ENCODE measurements at regions not wholly inside any gene's neighbourhood (a gene's known extent, or its start where the extent isn't known, plus 50 kb on each side); places are given as distances from the start of the nearest gene placed in this dataset.
"Not testable (repeated sequence)": the region's sequence is repeated elsewhere in the genome, so short reads cannot be mapped to it uniquely, and the experiment has no call there.

DNA sequence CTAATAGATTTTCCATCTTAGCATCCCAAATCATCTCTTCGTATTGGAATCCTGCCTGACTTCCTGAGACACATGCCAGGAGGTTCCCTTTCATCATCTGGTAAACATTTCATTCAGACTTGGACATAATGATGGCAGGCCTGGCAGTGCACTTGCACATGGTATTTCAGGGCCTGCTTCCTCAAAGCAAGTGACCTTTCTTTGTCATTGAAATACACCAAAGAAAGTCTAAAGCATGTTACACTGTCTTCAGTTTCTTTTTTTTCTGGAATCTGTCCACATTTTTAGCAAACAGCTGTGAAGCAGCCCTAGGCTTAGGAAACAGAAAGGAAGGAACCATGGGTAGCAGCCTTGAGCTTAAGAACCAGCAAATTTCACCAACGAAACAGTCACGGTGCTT, 205.9 kb upstream of the VCX start:
- DNase-seq: no peak

DNA sequence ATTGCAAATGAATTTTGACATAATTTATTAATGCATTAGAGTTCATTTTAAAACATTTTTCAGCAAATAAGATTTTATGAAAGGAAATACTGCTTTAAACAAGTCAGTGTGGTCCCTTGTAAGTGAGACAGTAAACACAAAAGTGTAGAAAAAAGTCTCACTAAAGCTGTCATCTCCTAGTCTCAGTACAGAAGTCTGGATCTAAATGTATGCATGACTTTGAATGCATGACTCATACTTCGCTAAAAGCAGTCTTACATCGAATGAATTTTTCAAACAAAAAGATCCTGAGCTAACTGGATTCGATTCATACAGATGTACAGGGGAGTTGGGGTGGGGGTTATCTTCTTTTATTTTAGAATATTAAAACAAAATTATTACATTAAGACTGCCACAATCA, 207.4 kb upstream of the VCX start:
- no peak for DNase-seq

- peak; percentile 62 for DNase-seq
These were observed 222.4 kb upstream of the VCX start for GRCh38 chrX:7620560-7620959.

- no peak for DNase-seq
These were observed 225.0 kb upstream of the VCX start for GRCh38 chrX:7617994-7618393.

- peak; percentile 85 for DNase-seq
These were observed 228.4 kb upstream of the VCX start for GRCh38 chrX:7614616-7615015.

GRCh38 chrX:7608625-7609024, 234.3 kb upstream of the VCX start:
- DNase-seq: not testable (repeated sequence)

- DNase-seq: peak; percentile 88
These were observed 236.8 kb upstream of the VCX start for GRCh38 chrX:7606039-7606652.

GRCh38 chrX:7603387-7603786, 239.6 kb upstream of the VCX start:
- DNase-seq: no peak

- DNase-seq: no peak
These were observed 246.1 kb upstream of the VCX start for GRCh38 chrX:7596822-7597221.

DNA sequence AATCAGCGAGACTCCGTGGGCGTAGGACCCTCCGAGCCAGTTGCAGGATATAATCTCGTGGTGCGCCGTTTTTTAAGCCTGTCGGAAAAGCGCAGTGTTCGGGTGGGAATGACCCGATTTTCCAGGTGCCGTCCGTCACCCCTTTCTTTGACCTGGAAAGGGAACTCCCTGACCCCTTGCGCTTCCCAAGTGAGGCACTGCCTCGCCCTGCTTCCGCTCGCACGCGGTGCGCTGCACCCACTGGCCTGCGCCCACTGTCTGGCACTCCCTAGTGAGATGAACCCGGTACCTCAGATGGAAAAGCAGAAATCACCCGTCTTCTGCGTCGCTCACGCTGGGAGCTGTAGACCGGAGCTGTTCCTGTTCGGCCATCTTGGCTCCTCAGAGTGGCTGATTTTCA, 249.6 kb upstream of the VCX start:
- DNase-seq: not testable (repeated sequence)

DNA sequence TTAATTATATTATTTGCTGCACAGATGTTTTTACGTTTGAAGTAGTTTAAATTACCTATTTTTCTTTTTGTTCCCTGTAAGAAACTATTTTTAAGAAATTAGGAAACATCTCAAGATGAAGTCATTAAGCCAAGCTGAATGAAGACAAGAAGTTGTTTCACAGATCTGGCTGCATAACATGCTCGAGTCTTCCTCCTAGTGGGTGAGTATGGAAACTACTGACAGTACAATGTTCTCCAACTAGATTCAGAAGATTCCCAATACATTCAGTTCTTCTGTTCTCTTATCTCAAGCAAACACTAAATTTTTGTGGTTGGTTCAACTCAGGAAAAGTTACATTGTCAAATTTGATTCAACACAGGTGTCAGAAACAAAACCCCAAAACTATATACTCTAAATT, 256.8 kb upstream of the VCX start:
- DNase-seq: peak; percentile 49

DNA sequence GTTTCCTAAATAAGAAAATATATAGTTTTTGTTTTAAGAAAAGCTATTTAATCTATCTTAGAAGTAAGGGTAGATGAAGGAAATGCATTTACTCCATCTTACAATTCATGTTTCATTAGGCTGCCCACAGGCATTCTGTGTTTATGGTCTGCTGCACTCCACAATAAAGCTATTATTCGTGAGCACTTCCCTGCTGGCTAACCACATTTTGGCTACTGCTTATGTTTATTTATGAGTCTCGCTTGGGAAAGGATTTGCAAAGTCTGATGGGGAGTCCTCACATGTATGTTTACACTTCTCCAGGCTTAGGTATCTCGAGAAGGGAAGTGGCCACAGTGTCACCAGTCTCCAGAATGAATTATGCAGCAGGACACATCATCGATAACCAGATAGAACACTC, 260.8 kb upstream of the VCX start:
- DNase-seq: peak; percentile 78

DNA sequence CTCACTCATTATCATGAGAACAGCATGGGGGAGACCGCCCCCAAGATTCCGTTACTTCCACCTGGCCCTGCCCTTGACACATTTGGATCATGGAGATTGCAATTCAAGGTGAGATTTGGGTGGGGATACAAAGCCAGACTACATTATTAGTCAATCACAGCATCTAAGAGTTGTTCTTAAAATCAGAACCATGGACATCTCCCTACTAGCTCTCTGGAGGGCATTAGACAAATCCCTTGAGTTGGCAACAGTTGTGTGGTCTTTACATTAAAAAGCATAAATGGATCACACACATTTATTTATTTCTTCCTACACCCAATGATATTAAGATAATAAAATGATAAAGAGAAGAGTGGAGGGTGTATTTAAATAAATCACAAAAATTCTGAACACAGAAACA, 262.8 kb upstream of the VCX start:
- DNase-seq: no peak

DNA sequence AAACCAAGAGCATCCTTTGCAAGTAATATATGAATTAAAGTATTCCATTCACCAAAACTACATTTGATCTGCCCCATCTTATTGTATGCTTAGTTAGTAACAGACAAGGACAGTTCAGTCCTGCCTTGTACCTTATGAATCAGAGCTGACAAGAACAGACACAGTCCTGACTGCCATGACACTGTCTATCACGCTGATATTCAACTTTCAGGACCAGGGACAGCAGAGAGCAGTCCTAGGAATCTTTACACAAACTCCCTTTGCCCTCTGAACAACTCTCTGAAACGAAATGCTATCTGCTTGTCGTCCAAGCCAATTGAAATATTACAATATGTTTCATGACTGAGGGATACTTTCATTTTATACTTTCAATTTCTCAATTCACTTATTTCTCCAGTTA, 268.6 kb upstream of the VCX start:
- no peak for DNase-seq

DNA sequence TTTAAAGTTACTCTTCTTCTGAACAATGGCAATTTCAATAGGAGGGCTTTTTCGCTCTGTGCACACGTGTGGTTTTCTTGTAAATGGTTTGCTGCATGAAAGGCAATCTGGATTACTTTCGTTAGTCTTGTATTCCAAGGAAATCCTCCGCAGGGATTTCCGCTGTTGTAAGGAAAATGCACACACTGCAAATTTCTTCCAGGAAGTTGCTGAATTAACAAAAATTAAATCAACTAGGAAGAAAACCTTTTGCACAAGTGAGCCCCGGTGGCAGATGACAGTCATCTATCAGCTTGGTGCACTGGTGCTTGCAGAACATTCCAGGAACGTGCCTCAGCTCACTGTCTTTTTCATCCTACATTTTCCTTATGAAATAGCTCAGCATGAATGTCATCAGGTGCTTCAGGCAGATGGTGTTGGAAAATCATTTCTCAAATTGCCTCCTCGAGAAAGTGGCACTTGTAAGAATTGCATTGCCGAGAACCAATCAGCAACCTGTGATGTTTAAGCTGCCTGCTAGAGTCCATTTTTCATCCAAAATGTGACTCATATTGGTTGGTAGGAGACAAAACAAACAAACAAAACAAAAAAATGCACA, 272.4 kb upstream of the VCX start:
- no peak for DNase-seq

DNA sequence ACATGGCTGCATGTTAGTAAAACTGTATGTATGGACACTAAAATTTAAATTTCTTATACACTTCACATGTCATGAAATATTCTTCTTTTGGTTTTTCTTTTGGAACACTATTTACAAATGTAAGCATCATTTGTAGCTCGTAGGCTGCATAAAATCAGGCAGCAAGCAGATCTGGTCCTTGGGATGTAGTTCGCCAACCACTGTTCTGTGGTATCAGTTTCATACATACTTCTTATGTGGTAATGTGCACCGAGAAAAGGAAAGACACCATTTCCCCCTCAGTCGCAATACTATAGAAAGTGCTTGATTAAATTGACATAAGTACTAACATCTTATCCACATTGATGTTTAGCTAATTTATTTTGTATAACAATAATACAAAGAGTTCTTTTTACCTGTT, 274.4 kb upstream of the VCX start:
- DNase-seq: no peak

- DNase-seq: no peak
These were observed 274.8 kb upstream of the VCX start for GRCh38 chrX:7568130-7568529.

GRCh38 chrX:7552760-7553159, 290.2 kb upstream of the VCX start:
- no peak for DNase-seq

GRCh38 chrX:7546551-7547080, 296.4 kb upstream of the VCX start:
- no peak for DNase-seq

DNA sequence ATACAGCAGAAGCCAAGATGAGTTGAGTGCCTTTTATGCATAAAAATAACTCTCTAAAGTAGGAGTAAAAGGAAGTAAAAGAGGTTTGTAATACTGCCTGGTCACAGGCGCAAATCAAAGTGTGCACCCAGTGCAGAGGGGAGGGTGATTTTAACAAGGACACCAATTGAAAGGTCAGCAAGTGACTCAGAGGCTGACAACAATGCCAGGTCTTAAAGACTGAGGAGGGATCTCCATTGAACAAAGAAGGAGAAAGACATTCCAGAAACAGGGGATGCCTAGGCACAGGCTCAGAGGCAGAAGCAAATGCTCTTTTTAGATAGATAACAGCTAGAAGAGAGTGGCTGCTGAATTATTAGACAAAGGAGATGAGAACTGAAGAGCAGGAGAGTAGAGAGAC, 297.4 kb upstream of the VCX start:
- no peak for DNase-seq

DNA sequence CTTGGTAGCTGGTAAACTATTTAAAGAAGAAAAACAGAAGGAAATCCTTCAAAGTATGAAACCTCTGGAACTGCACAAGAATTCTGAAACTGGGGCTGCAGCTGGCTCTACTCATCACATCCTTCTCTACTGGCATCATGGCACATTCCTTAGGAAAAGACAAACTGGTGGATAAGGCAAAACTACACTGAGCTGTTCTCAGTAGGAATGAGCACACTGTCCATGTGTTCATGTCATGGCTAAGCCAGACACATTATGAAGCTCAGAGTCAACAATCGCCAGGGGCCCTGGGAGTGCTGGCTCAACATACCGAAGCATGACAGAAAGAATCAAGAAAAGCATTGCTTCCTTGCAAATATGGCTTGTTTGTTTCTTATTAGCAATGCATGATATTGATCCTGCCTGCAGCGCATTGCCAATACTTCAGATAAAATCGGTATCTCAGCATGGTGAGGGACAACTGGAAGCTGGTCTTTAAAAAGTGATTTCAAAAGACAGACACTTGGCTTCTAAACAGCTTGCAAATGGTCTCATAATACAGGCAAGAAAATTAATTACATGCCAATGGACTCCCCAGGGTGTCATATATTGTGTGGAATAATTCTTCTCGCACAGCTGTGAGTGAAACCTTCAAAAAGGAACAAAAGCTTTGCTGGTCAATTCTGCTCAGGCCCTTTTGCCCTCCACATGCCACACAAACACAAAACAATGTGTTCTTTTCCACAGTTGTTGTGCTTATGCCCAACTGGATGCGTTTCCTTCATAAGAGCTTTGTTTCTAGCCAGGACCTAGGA, 300.2 kb upstream of the VCX start:
- DNase-seq: no peak

- no peak for DNase-seq
These were observed 320.1 kb upstream of the VCX start for GRCh38 chrX:7522860-7523259.

DNA sequence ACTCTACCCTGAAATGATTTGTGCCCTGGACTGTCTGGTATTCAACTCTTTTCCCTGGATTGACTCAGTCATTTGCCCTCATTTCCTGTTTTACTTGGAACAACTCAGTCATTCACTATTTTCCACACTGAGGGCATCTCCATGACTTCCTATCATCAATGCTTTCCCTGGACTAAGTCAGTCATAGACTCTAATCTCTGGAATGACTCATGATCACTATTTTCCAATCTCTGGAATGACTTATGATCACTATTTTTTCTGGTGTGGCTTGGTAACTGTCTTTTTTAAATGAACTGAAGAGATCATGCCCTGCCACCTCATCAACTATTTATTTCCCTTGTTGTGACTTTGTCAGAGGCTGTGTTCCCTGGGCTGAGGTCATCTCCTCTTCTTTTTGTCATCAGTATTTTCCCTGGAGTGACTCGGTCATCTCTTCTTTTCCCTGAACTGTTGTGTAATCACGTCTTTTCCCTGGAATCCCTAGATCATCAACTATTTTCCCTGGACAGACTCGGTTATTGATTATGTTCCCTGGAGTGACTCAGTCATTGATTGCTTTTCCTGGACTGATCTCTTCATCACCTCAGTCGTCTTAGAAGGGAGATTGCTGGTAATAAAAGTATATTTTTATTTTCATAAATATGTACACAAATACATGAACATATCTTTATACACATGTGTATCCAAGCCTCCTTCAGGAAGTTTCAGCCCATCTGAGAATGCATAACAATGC, 327.1 kb upstream of the VCX start:
- no peak for DNase-seq
